ENCODE measurements at regions not wholly inside any gene's neighbourhood (a gene's known extent, or its start where the extent isn't known, plus 50 kb on each side); places are given as distances from the start of the nearest gene placed in this dataset.
"Not testable (repeated sequence)": the region's sequence is repeated elsewhere in the genome, so short reads cannot be mapped to it uniquely, and the experiment has no call there.

DNA sequence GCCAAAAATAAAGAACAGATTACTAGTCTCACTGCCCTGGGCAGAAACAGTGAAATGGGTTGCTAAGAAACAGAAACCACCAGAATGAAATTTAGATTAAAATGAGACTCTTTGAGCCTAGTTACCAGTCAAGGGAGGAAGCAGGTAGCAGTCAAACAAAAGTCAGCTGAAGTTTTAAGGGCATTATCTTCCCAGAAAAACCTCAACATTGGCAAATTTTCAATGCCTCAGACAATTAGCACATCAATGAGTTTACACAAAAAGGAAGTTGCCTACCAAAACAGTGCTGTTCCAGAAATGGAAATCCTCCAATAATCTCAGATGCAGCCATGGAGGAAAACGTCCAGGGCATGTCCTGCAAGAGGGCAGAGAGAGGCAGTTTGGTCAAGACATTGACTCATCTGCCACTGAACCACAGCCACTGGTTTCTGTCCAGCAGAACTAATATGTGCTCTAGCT is 399.7 kb upstream of the ADGRB3 start:
- DNase-seq (ENCODE audit: low spot score), result no peak

DNA sequence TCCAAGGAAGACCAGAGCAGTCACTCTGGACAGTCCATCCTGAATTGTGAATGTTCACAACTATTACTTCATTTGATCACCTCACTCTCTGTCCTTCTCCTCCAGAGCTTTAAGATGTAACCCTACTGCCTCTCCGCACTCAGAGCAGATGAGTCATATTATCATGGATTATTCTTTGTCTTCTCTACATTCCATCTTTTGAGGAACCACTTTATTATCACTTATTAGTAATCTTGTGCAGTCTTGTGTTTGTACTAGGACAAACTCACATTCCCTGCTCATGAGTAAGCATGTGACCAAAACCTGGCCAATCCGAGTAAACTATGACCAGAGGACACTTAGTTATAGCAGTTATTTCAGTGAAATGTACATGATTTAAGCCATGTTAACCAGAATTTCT is 401.5 kb upstream of the ADGRB3 start:
- no peak for DNase-seq (ENCODE audit: low spot score)

DNA sequence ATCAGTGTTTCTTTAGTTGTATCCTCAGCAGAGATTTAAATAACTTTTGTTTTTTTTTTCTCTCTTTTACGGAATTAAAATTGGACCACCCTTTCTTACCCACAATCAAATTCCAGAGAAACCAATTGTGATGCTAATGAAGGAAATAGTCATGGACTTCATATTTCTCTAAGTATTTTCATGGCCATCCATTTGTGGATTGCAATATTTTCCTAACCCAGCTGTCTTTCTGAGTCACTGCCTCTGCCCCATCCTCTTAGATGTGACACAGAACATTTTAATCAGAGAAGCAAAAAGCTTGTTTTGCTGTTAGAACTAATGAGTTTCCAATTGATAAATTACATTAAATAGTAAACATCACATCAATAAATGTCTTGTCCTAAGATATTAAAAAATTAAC is 405.5 kb upstream of the ADGRB3 start:
- no peak for DNase-seq (ENCODE audit: low spot score)

DNA sequence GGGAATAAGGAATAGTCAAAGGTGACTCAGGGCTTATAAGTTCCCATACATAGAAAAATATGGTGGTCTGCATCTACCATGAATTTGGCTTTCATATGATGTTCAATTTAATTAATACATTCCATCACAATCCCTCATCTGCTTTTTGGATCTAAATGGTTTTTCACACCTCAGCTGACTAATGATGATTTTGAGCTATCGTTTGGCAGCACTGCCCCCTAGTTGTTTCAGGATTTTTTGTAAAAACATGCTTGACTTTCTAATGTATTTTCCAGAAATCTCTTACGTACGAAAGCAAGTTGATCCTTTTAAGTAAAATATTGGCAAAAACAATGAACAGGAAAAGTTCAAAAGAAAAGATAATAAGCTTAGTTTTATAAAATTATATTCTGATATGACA is 408.6 kb upstream of the ADGRB3 start:
- no peak for DNase-seq (ENCODE audit: low spot score)

DNA sequence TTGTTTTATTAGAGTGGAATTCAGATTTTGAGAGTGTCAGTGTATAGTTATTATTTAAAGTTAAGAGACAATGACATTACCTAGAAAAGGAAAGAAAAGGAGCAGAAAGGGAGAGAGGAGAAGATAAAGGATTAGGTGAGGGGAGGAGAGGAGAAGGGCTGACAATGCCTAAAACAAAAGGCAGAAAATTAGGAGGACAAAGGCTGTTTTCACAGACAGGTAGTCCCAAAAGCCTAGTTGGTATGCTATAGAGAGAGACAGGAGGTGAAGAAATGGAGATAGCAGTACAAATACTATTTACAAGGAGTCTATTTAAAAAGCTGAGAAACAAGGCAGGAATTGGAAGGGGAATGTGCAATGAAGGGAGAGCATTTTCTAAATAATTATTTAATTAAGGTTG is 409.4 kb upstream of the ADGRB3 start:
- no peak for DNase-seq (ENCODE audit: low spot score)

DNA sequence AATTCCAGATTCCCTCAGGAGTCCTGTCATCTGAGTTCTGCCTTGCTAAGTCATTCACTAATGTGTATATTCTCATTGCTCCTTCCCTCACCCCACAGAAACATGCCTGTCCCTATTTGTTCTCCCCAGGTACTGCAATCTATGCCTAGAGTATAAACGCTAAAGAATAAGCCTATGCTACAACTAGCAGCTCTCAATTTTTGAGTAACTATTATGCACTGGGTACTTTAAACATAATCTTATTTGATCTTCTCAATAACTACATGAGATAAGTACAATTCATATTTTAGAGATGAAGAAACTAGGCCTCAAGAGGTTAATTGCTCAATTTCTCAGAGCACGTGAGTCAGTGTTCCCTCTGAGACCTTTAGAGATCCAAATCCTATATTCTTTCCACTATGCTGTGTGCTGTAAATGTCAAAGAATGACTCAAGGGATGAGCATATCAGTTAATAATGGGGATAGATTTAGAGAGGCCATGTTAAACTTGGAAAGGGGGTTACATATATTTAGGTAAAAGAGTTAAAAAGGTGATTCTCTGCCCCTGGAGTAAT is 423.8 kb upstream of the ADGRB3 start:
- no peak for DNase-seq (ENCODE audit: low spot score)

DNA sequence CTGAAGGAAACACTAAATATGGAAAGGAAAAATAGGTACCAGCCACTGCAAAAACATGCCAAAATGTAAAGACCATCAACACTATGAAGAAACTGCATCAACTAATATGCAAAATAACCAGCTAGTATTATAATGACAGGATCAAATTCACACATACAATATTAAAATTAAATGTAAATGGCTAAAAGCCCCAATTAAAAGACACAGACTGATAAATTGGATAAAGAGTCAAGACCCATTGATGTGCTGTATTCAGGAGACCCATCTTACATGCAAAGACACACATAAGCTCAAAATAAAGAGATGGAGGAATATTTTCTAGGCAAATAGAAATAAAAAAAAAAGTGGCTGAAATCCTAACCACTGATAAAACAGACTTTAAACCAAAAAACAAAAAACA is 427.5 kb upstream of the ADGRB3 start:
- DNase-seq (ENCODE audit: low spot score), result not testable (repeated sequence)

DNA sequence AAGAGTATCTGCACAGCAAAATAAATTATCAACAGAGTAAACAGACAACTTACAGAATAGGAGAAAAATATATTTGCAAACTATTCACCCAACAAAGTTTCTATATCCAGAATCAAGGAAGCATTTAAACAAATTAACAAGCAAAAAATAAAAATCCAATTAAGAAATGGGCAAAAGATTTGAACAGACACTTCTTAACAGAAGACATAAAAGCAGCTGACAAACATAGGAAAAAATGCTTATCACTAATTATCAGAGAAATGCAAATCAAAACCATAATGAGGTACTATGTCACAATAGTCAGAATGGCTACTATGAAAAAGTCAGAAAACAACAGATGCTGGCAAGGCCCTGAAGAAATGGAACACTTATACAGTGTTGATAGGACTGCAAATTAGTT is 434.2 kb upstream of the ADGRB3 start:
- no peak for DNase-seq (ENCODE audit: low spot score)

DNA sequence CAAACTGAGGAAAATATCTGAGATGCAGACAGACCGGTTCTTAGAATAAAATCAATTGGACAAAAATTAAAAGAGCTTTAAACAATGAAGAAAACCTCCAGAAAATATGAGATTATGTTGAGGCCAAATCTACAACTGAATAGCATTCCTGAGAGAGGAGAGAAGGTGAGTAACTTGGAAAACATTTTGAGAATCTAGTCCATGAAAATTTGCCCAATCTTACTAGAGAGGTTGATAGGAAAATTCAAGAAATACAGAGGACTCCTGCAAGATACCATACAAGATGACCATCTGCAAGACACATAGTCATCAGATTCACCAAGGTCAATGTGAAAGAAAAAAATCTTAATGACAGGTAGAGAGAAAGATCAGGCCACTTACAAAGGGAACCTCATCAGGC is 437.7 kb upstream of the ADGRB3 start:
- no peak for DNase-seq (ENCODE audit: low spot score)

DNA sequence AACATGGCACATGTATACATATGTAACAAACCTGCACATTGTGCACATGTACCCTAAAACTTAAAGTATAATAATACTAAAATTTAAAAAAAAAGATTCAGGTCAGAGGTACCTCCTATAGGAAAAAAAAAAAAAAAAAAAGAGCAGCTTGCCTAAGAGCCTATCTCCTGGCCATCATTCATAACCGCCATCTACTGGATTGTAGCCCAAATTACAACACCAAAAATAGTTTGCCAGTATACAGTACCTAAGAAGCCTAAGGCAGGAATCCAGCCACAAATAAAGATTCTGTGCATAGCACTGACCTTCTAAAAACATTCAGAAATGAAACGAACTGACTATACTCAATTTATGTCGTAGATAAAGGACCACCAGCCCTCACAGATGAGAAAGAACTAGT is 438.4 kb upstream of the ADGRB3 start:
- no peak for DNase-seq (ENCODE audit: low spot score)

DNA sequence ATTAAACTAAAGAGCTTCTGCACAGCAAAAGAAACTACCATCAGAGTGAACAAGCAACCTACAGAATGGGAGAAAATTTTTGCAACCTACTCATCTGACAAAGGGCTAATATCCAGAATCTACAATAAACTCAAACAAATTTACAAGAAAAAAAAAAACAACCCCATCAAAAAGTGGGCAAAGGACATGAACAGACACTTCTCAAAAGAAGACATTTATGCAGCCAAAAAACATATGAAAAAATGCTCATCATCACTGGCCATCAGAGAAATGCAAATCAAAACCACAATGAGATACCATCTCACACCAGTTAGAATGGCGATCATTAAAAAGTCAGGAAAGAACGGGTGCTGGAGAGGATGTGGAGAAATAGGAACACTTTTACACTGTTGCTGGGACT is 439.3 kb upstream of the ADGRB3 start:
- DNase-seq (ENCODE audit: low spot score), result not testable (repeated sequence)

DNA sequence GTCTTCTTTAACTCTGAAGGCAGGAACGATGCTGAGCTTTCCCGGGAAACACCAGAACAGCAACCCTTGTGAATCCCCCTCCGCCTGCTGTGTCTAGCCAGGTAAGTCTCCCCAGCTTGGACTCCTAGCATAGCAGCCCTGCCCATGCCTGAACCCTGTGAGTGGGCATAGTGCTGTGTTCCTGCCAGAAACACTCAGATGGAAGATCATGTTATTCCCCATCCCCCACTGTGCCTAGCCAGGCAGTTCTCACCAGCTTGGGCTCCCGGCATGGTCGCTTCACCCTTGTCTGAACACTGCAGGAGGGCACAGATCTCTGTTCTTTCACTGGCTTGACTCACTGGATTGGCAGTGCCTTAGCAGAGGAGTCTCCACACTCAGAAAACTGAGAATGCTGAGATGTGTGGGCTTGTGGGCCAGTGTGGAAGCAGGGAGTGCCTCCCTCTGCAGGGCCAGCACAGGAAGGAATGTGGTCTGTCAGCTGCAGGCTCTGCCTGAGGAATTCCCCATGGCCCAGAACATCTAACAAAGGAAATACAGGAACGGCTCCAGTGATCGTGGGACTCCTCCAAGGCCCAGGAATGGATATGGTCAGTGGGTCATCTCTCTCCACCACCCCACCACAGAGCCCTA is 440.1 kb upstream of the ADGRB3 start:
- DNase-seq (ENCODE audit: low spot score), result no peak

DNA sequence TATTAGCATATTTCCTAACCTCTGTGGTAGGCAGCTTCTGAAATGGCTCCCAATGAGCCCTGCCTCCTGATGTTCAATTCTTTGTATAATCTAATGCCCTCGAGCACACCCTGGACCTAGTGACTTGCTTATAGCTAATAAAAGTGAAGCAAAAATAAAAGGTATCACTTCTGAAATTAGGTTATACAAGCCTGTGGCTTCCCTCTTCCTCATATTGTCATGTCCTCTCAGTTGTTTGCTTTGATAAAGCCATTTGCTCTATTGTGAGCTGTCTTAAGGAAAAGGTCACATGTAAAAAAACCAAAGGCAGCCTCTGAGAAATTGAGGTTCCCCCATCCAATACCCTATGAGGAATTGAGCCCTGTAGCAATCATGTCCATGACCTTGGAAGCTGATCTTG is 442.1 kb upstream of the ADGRB3 start:
- no peak for DNase-seq (ENCODE audit: low spot score)

DNA sequence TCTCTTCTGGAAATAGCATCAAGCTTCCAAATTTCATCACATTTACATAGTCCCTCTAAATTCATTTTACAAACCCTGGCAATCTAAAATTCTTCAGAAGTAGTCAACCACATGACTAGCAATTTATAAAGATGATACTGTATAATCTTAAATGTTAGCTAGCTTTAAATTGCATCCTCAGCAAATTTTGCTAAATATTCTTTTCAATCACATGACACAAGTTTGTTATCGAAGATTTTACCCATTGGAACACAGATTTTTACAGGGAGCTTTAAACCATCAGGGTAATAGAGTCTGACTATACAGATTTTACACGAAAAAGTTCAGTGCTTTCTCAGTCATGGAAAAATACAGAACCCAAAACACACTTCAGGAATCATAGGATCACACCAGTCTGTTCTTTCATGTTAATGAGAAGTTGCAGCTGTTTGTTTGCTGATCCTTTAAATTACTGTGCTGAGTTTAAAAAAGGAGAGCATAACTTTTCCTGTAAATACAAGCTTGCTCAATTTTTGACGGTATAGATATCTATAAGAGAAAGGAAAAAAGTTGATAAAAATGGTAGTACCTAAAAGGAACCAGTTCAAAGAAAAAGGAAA is 445.8 kb upstream of the ADGRB3 start:
- no peak for DNase-seq (ENCODE audit: low spot score)

DNA sequence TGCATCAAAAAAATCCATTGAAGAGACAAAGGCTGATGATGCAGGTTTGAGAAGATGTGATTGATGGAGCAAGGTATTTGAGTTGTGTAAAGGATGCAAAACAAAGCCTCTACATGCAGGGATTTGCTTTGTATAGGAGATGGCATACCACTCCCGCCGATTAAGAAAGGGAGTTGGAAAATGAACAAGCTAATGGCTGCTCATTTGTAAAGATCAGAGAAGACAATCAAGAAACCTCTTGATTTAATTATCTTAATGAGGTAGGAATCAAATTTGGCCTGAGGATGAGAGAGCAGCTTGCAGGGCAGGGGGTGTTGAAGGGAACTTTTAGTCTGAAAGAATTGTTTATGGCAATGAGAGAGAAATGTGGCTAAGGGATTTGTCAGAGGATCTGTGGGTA is 448.2 kb upstream of the ADGRB3 start:
- DNase-seq (ENCODE audit: low spot score), result no peak

DNA sequence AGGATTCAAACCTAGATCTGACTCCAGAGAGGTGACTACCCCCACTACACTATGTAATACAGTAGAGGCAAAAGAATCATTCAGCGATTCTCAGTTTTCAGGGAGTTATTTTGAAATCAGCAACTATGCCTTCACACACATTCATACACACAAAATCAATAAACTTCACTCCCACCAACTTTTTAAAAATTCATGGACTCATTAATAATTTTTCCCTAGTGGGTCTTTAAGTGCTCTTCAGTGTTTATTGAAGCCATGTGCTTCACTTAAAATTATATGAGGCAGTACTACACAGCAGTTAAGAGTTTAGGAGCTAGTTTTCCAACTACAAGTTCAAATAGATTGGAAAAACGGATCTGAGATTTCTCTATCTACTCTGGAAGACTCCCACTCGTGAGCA is 452.7 kb upstream of the ADGRB3 start:
- no peak for DNase-seq (ENCODE audit: low spot score)

DNA sequence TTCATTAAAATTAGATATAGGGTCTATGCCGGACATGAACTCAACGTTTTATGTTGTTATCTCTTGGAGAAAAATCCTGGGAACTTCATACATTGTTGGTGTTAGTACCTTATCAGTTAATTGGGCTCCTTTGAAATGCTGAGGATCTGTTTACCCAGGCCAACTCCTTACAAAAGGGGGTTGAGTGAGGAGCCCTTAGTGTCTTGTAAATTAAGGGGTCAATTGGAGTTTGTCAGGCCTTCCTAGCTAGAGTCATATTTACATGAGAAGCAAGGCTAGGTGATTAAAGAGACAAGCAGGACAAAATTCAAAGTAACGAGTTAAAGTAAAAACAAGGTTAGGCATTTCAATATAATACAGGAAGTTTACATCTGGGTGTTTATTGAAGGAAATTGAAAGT is 454.1 kb upstream of the ADGRB3 start:
- DNase-seq (ENCODE audit: low spot score), result not testable (repeated sequence)

DNA sequence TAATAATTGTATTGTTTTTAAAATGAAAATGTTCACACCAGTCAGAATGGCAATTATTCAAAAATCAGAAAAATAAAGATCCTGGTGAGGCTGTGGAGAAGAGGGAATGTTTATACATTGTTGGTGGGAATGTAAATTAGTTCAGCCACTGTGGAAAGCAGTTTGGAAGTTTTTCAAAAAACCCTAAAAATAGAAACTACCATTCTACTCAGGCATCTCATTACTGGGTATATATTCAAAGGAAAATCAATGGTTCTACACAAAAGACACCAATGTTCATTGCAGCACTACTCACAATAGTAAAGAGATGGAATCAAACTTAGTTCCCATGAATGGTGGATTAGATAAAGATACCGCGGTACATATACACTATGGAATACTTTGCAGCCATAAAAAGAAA is 461.5 kb upstream of the ADGRB3 start:
- DNase-seq (ENCODE audit: low spot score), result no peak

DNA sequence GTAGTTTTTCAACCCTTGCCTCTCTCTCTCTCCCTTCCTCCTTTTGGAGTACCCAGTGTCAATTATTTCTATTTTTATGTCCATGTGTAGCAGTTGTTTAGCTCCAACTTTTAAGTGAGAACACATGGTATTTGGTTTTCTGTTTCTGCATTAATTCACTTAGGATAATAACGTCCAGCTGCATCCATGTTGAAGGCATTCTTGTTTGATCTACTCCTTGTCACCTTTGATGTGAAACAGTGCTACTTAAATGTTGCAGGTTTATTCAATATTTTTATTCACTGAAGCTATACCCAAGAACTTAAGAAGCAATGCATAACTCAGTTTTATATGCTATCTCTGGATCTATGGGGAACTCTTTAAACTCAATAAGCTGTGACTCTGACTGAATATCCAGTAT is 465.2 kb upstream of the ADGRB3 start:
- no peak for DNase-seq (ENCODE audit: low spot score)

DNA sequence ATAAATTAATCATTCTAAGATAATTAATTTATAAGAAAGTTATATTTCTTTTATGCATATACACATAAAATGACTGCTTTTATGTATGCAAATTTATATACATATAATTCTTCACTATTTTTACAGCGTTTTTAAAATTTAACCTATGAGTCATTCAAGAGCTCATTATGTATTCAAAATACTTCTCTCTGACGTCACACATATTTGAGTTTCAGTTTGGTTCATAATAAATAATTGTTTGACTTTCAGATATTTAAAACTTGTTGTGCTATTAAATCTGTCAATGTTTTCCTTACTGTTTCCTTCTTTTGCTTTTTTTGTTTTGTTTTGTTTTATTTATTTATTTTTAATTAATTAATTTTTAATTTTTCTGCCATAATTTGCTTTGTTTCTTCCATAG is 467.5 kb upstream of the ADGRB3 start:
- DNase-seq (ENCODE audit: low spot score), result no peak

DNA sequence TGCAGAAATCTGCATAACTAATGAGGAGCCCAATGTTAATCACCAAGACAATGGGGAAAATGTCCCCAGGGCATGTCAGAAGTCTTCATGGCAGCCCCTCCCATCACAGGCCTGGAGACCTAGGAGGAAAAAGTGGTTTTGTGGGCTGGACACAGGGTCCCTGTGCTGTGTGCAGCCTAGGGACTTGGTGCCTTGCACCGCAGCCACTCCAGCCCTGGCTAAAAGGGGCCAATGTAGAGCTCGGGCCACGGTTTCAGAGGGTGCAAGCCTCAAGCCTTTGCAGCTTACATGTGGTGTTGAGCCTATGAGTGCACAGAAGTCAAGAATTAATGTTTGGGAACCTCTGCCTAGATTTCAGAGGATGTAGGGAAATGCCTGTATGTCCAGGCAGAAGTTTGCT is 474.3 kb upstream of the ADGRB3 start:
- not testable (repeated sequence) for DNase-seq (ENCODE audit: low spot score)

DNA sequence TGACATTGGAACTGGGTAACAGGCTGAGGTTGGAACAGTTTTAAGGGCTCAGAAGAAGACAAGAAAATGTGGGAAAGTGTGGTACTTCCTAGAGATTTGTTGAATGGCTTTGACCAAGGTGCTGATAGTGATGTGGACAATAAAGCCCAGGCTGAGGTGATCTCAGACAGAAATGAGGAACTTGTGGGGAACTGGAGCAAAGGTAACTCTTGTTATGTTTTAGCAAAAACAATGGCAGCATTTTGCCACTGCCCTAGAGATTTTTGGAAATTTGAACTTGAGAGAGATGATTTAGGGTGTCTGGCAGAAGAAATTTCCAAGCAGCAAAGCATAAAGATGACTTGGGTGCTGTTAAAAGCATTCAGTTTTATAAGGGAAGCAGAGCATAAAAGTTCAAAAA is 474.7 kb upstream of the ADGRB3 start:
- DNase-seq (ENCODE audit: low spot score), result no peak

DNA sequence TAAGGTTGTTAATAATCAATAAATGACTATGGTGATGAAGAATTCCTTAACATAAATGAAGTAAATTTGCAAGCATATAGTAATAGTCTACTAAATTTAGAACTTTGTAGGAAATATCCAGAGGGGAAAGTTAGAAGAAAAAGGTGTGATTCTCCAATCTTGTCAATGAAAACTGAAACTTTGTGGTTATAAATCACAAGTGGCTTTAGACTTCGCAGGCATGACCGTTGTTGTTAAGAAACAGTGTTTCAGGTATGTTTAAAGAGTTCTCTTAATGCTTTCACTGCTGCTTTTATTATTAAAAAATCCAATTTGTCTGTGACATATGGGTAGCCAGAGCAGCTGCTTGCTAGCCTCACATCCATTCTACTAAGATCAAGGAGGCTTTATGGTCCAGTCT is 475.6 kb upstream of the ADGRB3 start:
- DNase-seq (ENCODE audit: low spot score), result no peak

DNA sequence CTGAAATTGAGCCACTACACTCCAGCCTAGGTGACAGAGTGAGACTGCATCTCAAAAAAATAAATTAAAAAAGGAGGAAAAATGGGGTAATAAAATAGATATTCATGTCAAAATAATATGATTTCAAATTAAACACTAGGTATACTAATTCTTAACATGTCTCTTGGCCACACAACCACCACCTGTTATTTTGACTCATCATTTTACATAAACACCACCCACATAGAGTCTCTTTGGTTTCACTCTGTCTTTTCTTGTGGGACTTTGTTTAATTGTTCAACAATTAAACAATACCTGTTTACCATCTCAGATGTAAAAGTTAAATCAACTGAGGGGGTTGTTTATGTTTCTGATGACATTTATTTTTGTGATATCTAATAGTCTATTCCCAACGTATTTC is 476.8 kb upstream of the ADGRB3 start:
- DNase-seq (ENCODE audit: low spot score), result no peak

Measured in kidney capillary endothelial cell (primary cell).